Natural killer cell treated with Interleukin-12 subunit alpha and Interleukin-12 subunit beta and Interleukin-15 and Interleukin-18, amount 100 ng/mL, for 72 hours (primary cell): ENCODE measurements at regions not wholly inside any gene's neighbourhood (a gene's known extent, or its start where the extent isn't known, plus 50 kb on each side); places are given as distances from the start of the nearest gene placed in this dataset.

ENCODE experiments used
- ATAC-seq, 2 donors: fragments of 150-1000 bp; cut with Tn5 transposase in 1 of 2; sonication (Bioruptor Pico), chemical (Tn5 transposase) in 1 of 2; 2 replicates each; pipeline ENCODE4 v1.10.0; 2021
- DNase-seq: peaks from one replicate; pipeline ENCODE4 v3.0.0; 2022; ENCODE audit warnings: low spot score
- H3K27ac Mint-ChIP-seq, 2 donors: 1 replicate in 1 of 2; 2 replicates in 1 of 2; pipeline ENCODE4 v1.8.0; 2022; ENCODE audit warnings: mixed read lengths in 2 of 2, mild to moderate bottlenecking in 1 of 2, moderate library complexity in 1 of 2
- H3K27me3 Mint-ChIP-seq, 2 donors: 1 replicate in 1 of 2; 2 replicates in 1 of 2; pipeline ENCODE4 v1.8.0; 2022; ENCODE audit warnings: mixed read lengths in 2 of 2
- H3K36me3 Mint-ChIP-seq: one replicate; pipeline ENCODE4 v1.8.0; 2022; ENCODE audit warnings: mixed read lengths
- H3K4me1 Mint-ChIP-seq, 2 donors: 1 replicate in 1 of 2; 2 replicates in 1 of 2; pipeline ENCODE4 v1.8.0; 2022; ENCODE audit warnings: low read depth in 2 of 2, mixed read lengths in 2 of 2, mild to moderate bottlenecking in 1 of 2
- H3K4me3 Mint-ChIP-seq: one replicate; pipeline ENCODE4 v1.8.0; 2022; ENCODE audit warnings: mixed read lengths
- H3K9me3 Mint-ChIP-seq: 2 replicates; pipeline ENCODE4 v1.8.0; 2022; ENCODE audit warnings: mixed read lengths

DNA sequence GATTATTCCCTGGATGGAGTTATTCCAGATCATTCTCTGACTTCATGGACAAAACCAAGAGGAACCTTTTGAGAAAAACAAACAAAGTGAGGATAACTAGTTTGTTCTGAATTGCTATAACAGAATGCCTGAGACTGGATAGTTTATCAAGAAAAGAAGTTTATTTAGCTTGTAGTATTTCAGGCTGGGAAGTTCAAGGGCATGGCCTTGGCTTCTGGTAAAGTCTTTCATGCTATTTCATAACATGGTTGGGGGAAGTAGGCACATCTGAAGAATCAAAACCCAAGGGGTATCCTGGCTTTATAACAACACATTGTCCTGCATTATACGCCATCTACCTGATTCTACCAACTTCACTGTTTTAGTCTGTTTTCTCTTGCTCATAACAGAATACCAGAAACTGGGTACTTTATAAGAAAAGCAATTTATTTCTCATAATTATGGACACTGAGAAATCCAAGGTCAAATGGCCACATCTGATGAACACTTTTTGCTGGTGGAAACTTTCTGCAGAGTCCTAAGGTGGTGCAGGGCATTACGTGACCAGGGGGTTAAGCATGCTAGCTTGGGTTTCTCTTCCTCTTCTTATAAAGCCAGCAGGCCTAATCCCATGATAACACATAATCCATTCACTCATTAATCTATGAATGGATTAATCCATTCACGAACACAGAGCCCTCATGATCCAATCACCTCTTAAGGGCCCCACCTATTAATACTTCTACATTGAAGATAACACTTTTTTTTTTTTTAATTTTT lies 186.1 kb upstream of the PRSS16 start:
- Mint-ChIP-seq H3K27me3 (peaks cover 27 to 51% of the 10 kb centered on the region in 2 donors), H3K4me1 (peaks cover 5% of the 10 kb centered on the region in 2 donors), H3K36me3 (no peaks in the 10 kb centered on the region), H3K9me3 (no peaks in the 10 kb centered on the region), H3K27ac (no peak overlapping the region), H3K4me3 (no peak overlapping the region)
- no peak for ATAC-seq
- no peak for DNase-seq

DNA sequence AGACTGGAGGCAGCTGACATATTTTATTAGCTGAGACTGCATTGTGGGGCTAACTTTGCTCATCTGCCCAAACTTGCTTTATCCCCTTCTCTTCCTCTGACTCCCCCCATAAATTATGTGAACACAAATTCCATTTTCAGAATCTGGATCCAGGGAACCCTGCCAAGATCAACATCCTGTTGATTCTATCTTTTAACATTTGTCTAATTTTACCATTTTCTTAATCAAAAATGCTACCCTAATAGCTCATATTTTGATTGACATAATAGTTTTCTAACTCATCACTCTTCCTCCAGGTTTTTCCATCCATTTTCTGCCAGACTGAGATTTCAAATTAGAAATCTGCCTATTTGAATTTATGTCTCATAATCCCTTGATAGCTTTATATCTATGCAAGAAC lies 184.7 kb upstream of the PRSS16 start:
- ATAC-seq (no peak), DNase-seq (no peak)
- Mint-ChIP-seq H3K27ac (no peak overlapping the region), H3K4me3 (no peak overlapping the region), H3K36me3 (no peaks in the 10 kb centered on the region), H3K27me3 (peaks cover 26 to 48% of the 10 kb centered on the region in 2 donors), H3K9me3 (no peaks in the 10 kb centered on the region), H3K4me1 (peaks cover 5% of the 10 kb centered on the region in 2 donors)

DNA sequence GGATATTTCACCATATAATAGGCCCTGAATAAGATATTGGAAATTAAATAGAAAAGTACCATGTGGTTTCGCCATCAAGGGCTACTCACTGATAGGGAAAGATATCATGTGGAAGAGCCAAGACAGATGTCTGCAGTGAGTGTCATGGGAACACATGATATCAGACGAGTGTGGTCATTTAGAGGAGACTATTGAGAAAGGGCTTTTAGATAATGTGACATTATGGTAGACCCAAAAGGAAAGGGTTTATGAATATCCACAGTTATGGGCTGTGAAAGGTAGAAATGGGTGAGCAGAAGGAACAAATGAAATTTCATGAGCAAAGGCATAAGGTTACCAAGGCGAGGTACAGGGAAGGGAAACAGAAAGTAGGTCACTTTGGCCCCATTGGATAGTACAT lies 182.3 kb upstream of the PRSS16 start:
- Mint-ChIP-seq H3K9me3 (no peaks in the 10 kb centered on the region), H3K27me3 (peaks cover 29 to 50% of the 10 kb centered on the region in 2 donors), H3K36me3 (no peaks in the 10 kb centered on the region), H3K4me1 (peaks cover 5% of the 10 kb centered on the region in 2 donors), H3K4me3 (no peak overlapping the region), H3K27ac (no peak overlapping the region)
- ATAC-seq (no peak), DNase-seq (no peak)

DNA sequence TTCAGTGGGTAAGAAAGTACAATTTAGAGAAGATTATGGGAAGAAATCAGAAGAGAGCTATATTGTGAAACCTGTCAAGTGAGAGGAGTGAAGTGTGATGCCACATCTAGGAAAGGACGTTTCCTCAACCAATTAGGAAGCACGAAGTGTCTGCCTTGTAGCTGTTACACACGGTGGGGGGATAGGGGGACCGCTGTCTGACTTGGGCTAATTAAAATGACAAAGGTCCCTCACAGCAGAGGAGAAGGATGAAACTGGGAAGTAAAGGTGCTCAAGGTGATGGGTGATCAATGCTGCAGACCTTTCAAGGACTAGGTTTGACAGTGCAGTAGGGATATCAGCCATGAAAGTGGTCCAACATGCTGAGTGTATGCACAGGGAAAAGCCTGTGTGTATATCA lies 181.1 kb upstream of the PRSS16 start:
- Mint-ChIP-seq H3K4me1 (peaks cover 5% of the 10 kb centered on the region in 2 donors), H3K36me3 (no peaks in the 10 kb centered on the region), H3K4me3 (no peak overlapping the region), H3K27ac (no peak overlapping the region), H3K9me3 (no peaks in the 10 kb centered on the region), H3K27me3 (peaks cover 30 to 42% of the 10 kb centered on the region in 2 donors)
- no peak for ATAC-seq
- DNase-seq, result no peak

DNA sequence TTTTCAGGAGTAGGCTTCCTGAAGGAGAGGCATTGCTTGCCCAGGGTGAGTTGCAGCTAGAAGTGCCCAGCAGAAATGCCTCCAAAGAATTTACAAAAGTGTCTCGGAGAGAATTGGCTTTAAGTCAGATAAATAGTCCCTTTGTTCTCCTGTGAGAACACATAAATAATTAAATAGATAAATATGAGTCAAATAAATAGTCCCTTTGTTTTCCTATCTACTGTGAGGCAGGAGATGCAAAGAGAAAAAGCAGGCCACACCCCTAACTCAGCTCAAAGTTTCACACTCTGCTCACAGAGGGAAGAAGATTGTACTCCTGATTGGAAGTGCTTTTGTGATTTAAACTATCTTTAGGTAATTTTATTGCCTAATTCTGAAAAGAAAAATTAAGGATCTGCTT lies 180.7 kb upstream of the PRSS16 start:
- ATAC-seq (no peak), DNase-seq (no peak)
- Mint-ChIP-seq H3K36me3 (no peaks in the 10 kb centered on the region), H3K4me1 (peaks cover 5% of the 10 kb centered on the region in 2 donors), H3K27ac (no peak overlapping the region), H3K27me3 (peaks cover 30 to 42% of the 10 kb centered on the region in 2 donors), H3K4me3 (no peak overlapping the region), H3K9me3 (no peaks in the 10 kb centered on the region)

DNA sequence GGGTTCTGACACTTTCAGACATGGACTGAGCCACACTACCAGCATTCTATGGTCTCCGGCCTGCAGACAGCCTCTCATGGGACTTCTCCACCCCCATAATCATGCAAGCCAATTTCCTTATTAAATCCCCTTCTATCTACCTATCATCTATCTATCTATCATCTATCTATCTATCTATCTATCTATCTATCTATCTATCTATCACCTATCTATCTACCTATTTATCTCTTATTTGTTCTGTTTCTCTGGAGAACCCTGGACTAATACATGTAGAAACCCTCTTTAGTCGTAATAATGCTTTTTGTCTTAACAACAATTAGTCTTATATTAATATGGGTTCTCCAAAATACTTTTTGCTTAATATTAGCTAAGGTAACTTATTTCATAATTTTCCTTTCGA lies 174.1 kb upstream of the PRSS16 start:
- DNase-seq, result no peak
- H3K36me3 Mint-ChIP-seq, result no peaks in the 10 kb centered on the region
- no peaks in the 10 kb centered on the region for H3K9me3 Mint-ChIP-seq
- no peak overlapping the region for H3K4me3 Mint-ChIP-seq
- peaks cover under 1% of the 10 kb centered on the region in 2 donors for H3K4me1 Mint-ChIP-seq
- H3K27ac Mint-ChIP-seq, result no peak overlapping the region
- no peak for ATAC-seq
- H3K27me3 Mint-ChIP-seq, result peaks cover 33 to 49% of the 10 kb centered on the region in 2 donors

DNA sequence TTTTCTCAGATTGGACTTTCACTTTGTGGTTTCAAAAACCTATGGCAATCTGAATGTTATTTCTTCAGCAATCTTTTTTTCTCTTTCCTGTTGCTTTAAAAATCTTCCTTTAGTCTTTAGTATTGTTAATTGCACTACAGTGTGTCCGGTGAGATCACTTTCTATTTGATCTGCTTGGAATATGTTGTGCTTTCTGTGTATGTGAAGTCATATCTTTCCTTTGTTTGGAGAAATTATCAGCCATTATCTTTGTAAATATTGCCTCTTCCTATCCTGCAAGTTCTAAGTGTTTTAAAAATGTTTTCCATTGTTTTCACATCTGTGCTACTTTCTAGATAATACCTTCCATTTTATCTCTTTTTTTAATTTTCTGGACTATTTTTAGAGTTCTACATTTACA lies 171.4 kb upstream of the PRSS16 start:
- Mint-ChIP-seq H3K9me3 (no peaks in the 10 kb centered on the region), H3K4me3 (no peak overlapping the region), H3K36me3 (no peaks in the 10 kb centered on the region), H3K27ac (no peak overlapping the region), H3K27me3 (peaks cover 37 to 54% of the 10 kb centered on the region in 2 donors), H3K4me1 (peaks cover 7% of the 10 kb centered on the region in 2 donors)
- ATAC-seq (no peak), DNase-seq (no peak)

DNA sequence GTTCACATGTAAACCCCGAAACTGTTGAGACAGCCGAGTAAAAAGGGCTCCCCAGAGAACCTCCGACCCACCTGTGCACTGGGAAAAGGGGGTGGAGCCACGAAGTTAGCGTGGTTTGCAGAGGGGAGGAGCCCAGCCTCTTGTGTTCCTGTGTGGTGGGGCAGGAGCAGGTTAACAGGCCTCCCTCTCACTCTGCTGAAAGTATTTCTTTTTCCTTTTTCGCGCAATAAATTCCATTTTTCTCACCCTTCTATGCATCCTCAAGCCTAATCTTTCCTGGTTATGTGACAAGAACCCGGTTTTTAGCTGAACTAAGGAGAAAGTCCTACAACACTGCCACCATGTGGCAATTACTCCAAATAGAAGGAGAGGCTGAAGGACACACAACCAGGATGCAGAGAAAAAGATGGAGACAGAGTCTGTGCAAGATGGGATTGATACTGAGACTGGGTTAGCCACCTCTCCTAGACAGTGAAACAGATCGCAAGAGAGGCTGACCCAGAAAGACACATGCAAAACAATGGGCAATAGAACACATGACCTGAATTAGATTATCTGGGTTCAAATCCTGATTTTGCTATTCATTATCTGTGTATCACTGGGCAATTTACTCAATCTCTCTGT lies 168.7 kb upstream of the PRSS16 start:
- no peak overlapping the region for H3K27ac Mint-ChIP-seq
- no peak overlapping the region for H3K4me3 Mint-ChIP-seq
- no peaks in the 10 kb centered on the region for H3K36me3 Mint-ChIP-seq
- H3K4me1 Mint-ChIP-seq, result peaks cover 7% of the 10 kb centered on the region in 2 donors
- ATAC-seq (peak; percentile 46 to 61), DNase-seq (no peak)
- H3K9me3 Mint-ChIP-seq, result no peaks in the 10 kb centered on the region
- peaks cover 51 to 72% of the 10 kb centered on the region in 2 donors for H3K27me3 Mint-ChIP-seq

DNA sequence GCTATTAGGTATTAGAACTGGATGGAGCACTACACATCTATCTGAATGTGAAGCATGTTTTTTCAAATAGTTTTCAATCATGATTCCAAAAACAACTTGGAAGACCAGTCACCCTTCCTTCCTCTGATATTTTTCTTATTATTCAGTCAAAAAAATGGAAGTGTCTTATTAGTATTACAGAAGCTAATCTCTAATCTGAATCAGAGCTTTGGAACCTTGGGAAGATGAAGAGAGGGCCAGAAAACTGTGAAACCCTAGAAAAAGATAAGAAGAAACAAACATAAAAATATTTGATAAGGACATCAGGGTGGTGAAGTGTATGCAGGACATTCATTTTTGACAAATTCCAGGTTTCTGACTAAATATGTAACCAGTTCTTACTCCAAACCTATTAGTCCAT lies 166.3 kb upstream of the PRSS16 start:
- Mint-ChIP-seq H3K27me3 (peaks cover 47 to 61% of the 10 kb centered on the region in 2 donors), H3K36me3 (no peaks in the 10 kb centered on the region), H3K9me3 (no peaks in the 10 kb centered on the region)

DNA sequence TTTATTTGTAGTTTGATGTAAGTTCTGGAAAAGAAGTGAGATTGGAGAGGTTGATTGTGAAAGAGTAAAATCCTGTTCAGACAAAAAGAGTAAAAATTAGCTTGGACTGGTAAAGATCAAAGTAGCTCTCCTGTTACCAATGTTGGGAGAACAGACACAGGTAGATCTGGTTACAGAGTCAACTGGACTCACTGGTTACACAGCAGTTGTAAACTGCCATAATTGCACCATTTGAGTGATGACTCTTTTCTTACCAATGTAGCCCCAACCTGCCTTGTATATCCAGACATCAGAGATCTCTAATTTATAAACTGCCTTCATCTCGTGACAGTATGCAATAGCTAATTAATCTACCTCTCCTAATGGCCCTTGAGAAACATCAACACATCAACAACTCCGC lies 165.6 kb upstream of the PRSS16 start:
- H3K9me3 Mint-ChIP-seq, result no peaks in the 10 kb centered on the region
- peaks cover 44 to 55% of the 10 kb centered on the region in 2 donors for H3K27me3 Mint-ChIP-seq

More for the DNA sequence above, 166.3 kb upstream of the PRSS16 start:
- ATAC-seq (no peak), DNase-seq (no peak)
- Mint-ChIP-seq H3K27ac (no peak overlapping the region), H3K4me1 (peaks cover 7% of the 10 kb centered on the region in 2 donors), H3K4me3 (no peak overlapping the region)

DNA sequence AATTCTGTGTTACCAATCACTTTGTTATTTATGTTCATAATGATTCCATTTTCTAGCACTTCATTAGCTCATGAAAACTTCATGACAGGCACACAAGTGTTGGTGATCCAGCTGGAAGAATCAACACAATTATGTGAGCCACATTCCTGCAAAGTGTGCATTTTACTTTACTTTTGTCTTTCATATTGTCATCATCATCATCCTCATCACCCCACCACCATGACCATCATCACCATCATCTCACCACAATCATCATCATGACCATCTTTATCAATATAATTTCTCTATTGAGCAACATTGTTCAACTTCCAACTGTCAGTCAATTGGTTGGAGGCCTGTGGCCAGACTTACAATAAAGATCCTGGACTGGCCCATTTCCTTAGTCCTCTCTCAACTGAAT lies 159.4 kb upstream of the PRSS16 start:
- Mint-ChIP-seq H3K36me3 (no peaks in the 10 kb centered on the region), H3K27me3 (peaks cover 47 to 64% of the 10 kb centered on the region in 2 donors), H3K4me1 (peaks cover 0 to 6% of the 10 kb centered on the region in 2 donors), H3K9me3 (no peaks in the 10 kb centered on the region), H3K4me3 (no peak overlapping the region), H3K27ac (no peak overlapping the region)
- no peak for DNase-seq
- no peak for ATAC-seq

More for the DNA sequence above, 165.6 kb upstream of the PRSS16 start:
- ATAC-seq (no peak), DNase-seq (no peak)
- no peak overlapping the region for H3K4me3 Mint-ChIP-seq
- H3K36me3 Mint-ChIP-seq, result no peaks in the 10 kb centered on the region
- no peak overlapping the region for H3K27ac Mint-ChIP-seq
- peaks cover 7% of the 10 kb centered on the region in 2 donors for H3K4me1 Mint-ChIP-seq

DNA sequence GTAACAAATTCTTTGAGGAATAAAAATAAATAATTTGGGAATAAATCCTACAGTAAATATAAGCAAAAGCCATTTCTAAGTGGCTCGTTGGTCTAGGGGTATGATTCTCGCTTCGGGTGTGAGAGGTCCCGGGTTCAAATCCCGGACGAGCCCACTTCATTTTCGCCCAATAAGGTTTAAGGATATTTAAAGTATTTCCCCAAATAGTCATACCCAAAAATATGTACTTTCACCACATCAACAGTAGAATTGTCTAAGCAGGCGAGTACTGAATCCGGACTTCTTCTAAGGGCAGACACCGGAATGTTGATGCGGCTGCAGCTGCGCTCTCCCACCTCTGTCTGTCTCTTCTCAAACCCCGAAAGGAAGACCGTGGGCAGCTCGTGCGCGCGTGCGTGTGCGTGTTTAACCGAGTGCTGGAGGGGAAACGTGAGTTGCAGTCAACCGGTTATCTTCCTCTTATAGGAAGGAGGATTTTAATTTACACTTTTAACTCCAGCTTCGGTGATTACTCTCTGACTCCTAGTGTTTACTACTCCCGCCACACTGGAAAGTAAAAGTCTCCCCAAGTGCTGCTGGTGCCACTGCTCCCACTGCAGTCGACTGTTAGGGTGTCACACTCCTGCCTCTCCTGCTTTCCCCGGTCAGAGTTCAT lies 155.7 kb upstream of the PRSS16 start:
- Mint-ChIP-seq H3K4me1 (peaks cover 7 to 9% of the 10 kb centered on the region in 2 donors), H3K4me3 (peak overlapping the region; percentile 55), H3K9me3 (no peaks in the 10 kb centered on the region), H3K36me3 (peaks cover 8% of the 10 kb centered on the region), H3K27me3 (peaks cover 55 to 86% of the 10 kb centered on the region in 2 donors), H3K27ac (no peak overlapping the region)
- ATAC-seq, result peak; percentile 67 to 94
- DNase-seq, result no peak

DNA sequence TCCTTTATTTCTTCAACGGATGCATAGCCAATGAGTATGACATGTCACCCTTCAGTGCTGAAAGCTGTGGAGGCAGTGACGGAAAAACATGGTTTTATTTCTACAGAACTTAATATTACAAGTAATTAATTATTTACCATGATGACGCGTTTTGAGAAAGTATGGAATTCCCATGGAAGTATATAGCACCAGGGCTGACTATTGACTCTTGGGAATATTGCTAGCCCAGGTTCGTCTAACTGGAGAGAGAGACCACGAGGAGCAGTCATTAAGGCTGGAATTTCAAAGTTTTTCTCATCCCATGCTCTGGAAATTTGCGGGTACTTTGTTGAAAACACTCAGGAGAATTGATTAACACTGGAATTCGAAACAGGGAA lies 155.2 kb upstream of the PRSS16 start:
- no peak for ATAC-seq
- H3K27me3 Mint-ChIP-seq, result peaks cover 55 to 86% of the 10 kb centered on the region in 2 donors
- peaks cover 13 to 15% of the 10 kb centered on the region in 2 donors for H3K4me1 Mint-ChIP-seq
- peak overlapping the region; percentile 55 for H3K4me3 Mint-ChIP-seq
- H3K9me3 Mint-ChIP-seq, result no peaks in the 10 kb centered on the region
- H3K27ac Mint-ChIP-seq, result no peak overlapping the region
- H3K36me3 Mint-ChIP-seq, result peaks cover 13% of the 10 kb centered on the region
- no peak for DNase-seq

DNA sequence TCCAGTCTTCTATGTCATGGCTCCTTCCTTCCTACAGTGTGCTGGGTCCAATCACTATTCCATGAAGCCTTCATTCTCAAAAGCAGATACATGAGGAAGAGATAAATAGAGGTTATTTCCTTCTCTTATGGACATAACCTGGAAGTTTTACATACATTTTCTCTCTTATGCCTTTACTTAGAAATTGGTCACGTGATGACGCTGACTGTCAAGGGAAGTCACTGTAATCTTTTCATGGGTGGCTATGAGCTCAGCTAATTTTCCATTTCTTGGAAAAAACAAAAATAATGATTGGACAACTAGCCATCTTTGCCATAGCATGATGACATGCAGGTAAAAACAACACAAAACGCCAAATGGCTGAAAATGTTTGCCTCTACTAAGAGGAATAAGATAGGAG lies 151.6 kb upstream of the PRSS16 start:
- ATAC-seq (no peak), DNase-seq (no peak)
- Mint-ChIP-seq H3K27me3 (peaks cover 53 to 75% of the 10 kb centered on the region in 2 donors), H3K4me1 (peaks cover 17% of the 10 kb centered on the region in 2 donors), H3K4me3 (peak overlapping the region; percentile 81), H3K27ac (no peak overlapping the region), H3K9me3 (no peaks in the 10 kb centered on the region), H3K36me3 (peaks cover 20% of the 10 kb centered on the region)
